ENCODE measurements at regions not wholly inside any gene's neighbourhood (a gene's known extent, or its start where the extent isn't known, plus 50 kb on each side); places are given as distances from the start of the nearest gene placed in this dataset.

DNA sequence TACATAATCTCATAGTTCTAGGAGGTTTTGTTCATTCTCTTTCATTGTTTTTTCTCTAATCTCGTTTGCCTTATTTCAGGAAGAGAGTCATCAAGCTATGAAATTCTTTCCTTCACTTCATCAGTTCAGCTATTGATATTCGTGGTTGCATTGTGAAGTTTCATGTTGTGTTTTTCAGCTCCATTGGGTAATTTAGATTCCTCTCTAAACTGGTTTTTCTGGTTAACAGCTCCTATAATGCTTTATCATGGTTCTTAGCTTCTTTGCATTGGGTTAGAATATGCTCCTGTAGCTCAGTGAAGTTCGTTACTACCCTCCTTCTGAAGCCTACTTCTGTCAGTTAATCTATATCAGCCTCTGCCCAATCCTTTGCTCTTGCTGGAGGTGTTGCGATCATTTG lies 69.4 kb upstream of the CD96 start:
- Mint-ChIP-seq H3K27ac (no peak overlapping the region), H3K27me3 (peaks cover 19% of the 10 kb centered on the region), H3K4me3 (no peak overlapping the region), H3K4me1 (no peaks in the 10 kb centered on the region), H3K9me3 (no peaks in the 10 kb centered on the region), H3K36me3 (ENCODE audit: low read depth) (no peaks in the 10 kb centered on the region)
- DNase-seq (no peak), ATAC-seq (ENCODE audit: low read depth) (no peak)
- POLR2A ChIA-PET, result no interaction called here
- no peak for TF ChIP-seq CTCF (IDR thresholded peaks at IDR 0.05)
- CTCF ChIA-PET, result no interaction called here
- intact Hi-C loops (cut with micrococcal nuclease), result no loop called here

DNA sequence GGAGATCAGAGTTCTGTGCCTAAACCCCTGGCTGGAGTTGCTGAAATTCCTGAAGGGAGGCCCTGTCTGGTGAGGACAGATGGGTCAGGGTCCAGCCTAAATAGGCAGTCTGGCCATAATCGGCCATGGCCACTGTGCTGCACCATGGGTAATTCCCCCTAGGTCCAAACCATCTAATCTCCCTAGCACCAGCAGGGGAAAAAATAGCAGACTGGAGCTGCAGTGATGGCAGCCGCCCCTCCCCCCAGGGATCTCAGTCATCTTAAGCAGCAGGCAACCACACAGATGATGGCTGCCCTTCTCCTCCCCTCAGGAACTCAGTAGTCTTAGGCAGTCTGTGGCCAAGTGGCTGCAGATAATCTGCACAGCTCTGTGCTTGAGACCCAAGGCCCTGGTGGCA lies 68.4 kb upstream of the CD96 start:
- intact Hi-C loops (cut with micrococcal nuclease), result no loop called here
- Mint-ChIP-seq H3K4me3 (no peak overlapping the region), H3K27me3 (peaks cover 19% of the 10 kb centered on the region), H3K4me1 (no peaks in the 10 kb centered on the region), H3K27ac (no peak overlapping the region), H3K9me3 (no peaks in the 10 kb centered on the region), H3K36me3 (ENCODE audit: low read depth) (no peaks in the 10 kb centered on the region)
- DNase-seq, result no peak
- ChIA-PET CTCF (no interaction called here), POLR2A (no interaction called here)
- ATAC-seq (ENCODE audit: low read depth), result no peak
- no peak for TF ChIP-seq CTCF (IDR thresholded peaks at IDR 0.05)

GRCh38 chr3:111476701-111477100 lies 65.3 kb upstream of the CD96 start:
- TF ChIP-seq CTCF (IDR thresholded peaks at IDR 0.05), result no peak
- intact Hi-C loops (cut with micrococcal nuclease), result no loop called here
- CTCF ChIA-PET, result no interaction called here

DNA sequence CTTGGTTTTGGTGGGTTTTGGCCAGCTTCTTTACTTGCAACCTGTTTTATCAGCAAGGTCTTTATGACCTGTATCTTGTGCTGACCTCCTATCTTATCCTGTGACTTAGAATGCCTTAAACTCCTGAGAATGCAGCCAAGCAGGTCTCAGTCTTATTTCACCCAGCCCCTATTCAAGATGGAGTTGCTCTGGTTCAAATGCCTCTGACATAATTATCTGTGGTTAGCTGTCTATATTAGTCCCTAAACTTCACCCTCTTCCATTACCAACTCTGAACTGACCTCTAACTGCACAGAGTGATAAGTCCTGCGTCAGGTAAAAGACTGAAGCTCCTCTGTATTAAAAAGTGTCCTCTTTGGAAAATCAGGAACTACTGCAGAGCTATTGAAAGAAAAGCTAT lies 61.9 kb upstream of the CD96 start:
- ATAC-seq (ENCODE audit: low read depth) (no peak), DNase-seq (no peak)
- H3K4me1 Mint-ChIP-seq, result no peaks in the 10 kb centered on the region
- no peak overlapping the region for H3K4me3 Mint-ChIP-seq
- H3K36me3 Mint-ChIP-seq (ENCODE audit: low read depth), result no peaks in the 10 kb centered on the region
- no peak overlapping the region for H3K27ac Mint-ChIP-seq
- H3K9me3 Mint-ChIP-seq, result no peaks in the 10 kb centered on the region
- peaks cover 4% of the 10 kb centered on the region for H3K27me3 Mint-ChIP-seq
- TF ChIP-seq CTCF (IDR thresholded peaks at IDR 0.05), result no peak
- ChIA-PET POLR2A (no interaction called here), CTCF (no interaction called here)
- intact Hi-C loops (cut with micrococcal nuclease), result no loop called here

More at GRCh38 chr3:111476701-111477100, 65.3 kb upstream of the CD96 start:
- DNase-seq (no peak), ATAC-seq (ENCODE audit: low read depth) (no peak)
- POLR2A ChIA-PET, result no interaction called here
- H3K9me3 Mint-ChIP-seq, result no peaks in the 10 kb centered on the region
- H3K4me3 Mint-ChIP-seq, result no peak overlapping the region
- H3K27ac Mint-ChIP-seq, result no peak overlapping the region
- H3K27me3 Mint-ChIP-seq, result peaks cover 13% of the 10 kb centered on the region
- H3K36me3 Mint-ChIP-seq (ENCODE audit: low read depth), result no peaks in the 10 kb centered on the region
- H3K4me1 Mint-ChIP-seq, result no peaks in the 10 kb centered on the region

DNA sequence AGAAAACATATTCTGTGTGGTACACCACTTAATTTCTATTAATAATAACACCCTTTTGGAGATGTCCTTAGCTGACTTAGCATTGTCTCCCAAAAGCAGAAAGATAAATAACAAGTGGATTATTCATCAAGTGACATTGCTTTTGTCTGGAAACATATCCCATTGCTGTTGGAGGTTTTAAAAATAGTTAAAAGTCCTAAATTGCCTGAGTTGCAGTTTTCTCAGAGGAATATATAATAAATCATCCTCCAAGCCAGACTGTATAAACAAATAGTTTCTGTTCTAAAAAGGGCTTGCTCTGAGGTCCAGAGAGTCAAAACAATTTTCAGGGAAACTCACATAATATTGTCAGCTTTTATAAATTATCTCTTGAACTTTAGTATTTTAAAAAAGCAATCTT lies 60.4 kb upstream of the CD96 start:
- TF ChIP-seq CTCF (IDR thresholded peaks at IDR 0.05), result no peak
- ChIA-PET CTCF (no interaction called here), POLR2A (no interaction called here)
- ATAC-seq (ENCODE audit: low read depth), result no peak
- no peak for DNase-seq
- Mint-ChIP-seq H3K4me3 (no peak overlapping the region), H3K4me1 (no peaks in the 10 kb centered on the region), H3K27ac (no peak overlapping the region), H3K36me3 (ENCODE audit: low read depth) (no peaks in the 10 kb centered on the region), H3K27me3 (peaks cover 4% of the 10 kb centered on the region), H3K9me3 (peaks cover 2% of the 10 kb centered on the region)
- intact Hi-C loops (cut with micrococcal nuclease), result no loop called here

All from activated B cell treated with CpG ODN at 0.5 μM for 24 hours (primary cell).